ENCODE measurements at regions not wholly inside any gene's neighbourhood (a gene's known extent, or its start where the extent isn't known, plus 50 kb on each side); places are given as distances from the start of the nearest gene placed in this dataset.

GRCh38 chr12:118850244-118850825 lies 131.0 kb upstream of the SRRM4 start:
- DNase-seq (ENCODE audit: low spot score) = peak; percentile 17

- DNase-seq (ENCODE audit: low spot score) = no peak
Observed at GRCh38 chr12:118851891-118852290, 129.4 kb upstream of the SRRM4 start.

- no peak for DNase-seq (ENCODE audit: low spot score)
Observed at GRCh38 chr12:118853634-118854033, 127.7 kb upstream of the SRRM4 start.

DNA sequence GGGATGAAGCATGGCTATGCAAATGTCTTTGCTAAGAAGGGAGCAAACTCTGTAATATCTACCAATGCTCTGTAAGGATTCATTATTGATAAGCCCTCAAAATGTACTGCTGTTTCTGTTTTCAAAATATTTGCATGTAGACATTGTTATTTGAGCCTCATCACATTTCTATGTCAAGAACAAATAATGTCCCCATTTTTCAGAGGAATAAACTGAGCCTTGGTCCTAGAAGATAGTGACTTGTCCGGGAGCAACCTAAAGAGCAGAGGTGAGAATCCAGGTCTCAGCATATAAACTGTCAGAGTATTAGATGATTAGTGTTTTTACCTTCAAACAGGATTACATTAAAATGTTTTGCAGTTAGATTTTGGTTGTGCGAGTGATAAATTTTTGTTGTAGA lies 125.5 kb upstream of the SRRM4 start:
- DNase-seq (ENCODE audit: low spot score) = no peak

GRCh38 chr12:118866346-118866745 lies 115.0 kb upstream of the SRRM4 start:
- no peak for DNase-seq (ENCODE audit: low spot score)

DNA sequence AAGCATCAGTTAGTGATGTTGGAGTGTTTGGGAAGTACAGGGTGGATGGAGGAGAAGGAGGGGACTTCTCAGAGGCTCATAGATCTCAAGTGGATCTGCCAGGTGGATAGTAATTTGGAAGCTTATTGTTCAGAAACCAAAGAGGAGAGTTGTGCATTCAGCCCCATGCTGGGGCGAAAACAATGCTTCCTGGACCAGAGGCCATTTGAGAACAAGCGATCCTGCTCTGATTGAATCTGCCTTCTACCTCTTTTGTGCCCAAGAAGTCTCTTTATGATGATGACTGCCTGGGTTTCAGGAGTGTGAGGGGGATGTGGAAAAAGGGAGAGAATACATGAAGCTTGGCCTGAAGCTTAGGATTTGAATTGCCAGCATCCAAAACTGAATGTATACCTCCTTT lies 110.8 kb upstream of the SRRM4 start:
- no peak for DNase-seq (ENCODE audit: low spot score)

DNA sequence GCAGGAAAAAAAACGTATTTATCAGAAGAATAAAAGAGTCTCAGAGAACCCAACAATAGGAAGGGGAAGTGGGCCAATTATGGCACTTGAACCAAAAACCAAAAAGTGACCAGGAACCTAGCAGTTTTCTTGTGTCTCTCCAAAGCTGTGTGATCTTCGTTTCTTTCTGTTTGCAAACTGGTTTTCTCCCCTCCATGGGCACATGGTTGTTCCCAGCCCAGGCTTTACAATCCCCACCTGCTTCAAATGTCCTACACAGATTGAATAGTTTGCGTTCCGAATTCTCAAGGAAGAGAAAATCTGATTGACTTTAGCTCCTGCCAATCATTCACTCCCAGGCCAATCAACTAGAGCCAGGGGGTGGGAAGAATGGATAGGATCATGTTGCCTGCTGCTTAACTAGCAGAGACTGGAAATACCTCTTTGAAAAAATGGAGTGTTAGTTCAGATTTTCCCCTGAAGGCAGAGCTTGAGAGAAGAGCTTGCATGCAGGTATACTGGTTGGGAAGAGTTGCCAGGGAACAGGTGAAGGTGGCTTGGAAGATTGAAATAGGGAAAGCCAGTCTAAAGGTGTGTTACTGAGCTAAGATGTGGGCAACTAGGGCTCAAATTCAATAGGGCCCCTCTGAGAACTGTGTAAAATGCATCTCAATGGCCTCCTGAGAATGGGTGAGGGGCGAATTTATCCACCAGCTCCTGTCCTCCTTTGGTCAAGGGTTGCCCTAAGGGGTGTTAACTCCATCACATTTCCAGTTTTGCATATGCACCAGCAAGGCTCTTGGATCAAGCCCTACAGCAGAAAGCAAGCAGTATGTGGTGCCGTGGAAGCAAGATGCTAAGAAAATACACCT lies 106.4 kb upstream of the SRRM4 start:
- no peak for DNase-seq (ENCODE audit: low spot score)

- DNase-seq (ENCODE audit: low spot score) = no peak
Observed at GRCh38 chr12:118880720-118881493, 100.4 kb upstream of the SRRM4 start.

GRCh38 chr12:118884226-118884625 lies 97.1 kb upstream of the SRRM4 start:
- DNase-seq (ENCODE audit: low spot score) = no peak

GRCh38 chr12:118900993-118901392 lies 80.3 kb upstream of the SRRM4 start:
- DNase-seq (ENCODE audit: low spot score) = no peak

DNA sequence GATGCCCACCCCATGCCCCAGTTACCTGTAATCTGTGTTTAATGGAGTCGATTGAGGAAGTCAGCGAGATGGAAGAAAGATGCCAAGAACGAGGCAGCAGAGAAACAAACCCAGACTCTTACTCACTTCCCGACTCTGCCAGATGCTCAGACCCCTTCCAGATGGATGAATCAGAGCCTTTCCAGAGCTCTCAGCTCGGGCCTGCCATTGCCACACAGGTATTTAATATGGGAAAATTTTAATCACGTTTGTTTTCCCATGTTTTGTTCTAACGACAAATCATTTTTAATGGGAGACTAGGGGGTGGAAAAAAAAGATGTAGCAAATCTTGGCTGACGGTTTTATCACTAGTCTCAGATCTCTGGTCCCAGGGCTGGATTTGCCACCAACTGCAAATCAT lies 72.5 kb upstream of the SRRM4 start:
- no peak for DNase-seq (ENCODE audit: low spot score)

DNA sequence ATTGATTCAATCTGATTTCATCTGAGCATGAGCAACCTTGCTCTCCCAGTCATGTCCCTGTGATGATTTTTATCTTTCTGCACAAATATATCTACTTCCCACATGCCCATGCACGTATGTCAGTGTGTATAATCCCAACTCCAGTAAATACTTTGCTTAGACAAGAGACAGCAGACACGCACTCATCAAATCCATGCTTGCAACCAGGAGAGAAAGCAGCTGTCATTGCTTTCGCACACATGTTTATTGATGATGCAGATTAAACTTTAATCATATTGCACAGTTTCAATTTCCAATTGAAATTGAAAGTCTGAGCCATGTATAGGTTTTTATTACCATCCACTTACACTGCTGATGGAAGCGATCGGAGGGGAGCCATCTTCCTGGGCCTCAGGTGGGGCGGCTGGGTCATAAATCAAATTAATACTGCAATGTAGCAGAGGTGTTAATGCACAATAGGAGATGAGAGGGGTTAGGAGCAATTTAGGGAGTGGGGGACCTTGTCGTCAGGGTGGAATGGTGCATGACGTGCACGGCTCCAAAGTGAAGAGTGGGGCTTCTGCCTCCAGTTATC lies 68.6 kb upstream of the SRRM4 start:
- no peak for DNase-seq (ENCODE audit: low spot score)

DNA sequence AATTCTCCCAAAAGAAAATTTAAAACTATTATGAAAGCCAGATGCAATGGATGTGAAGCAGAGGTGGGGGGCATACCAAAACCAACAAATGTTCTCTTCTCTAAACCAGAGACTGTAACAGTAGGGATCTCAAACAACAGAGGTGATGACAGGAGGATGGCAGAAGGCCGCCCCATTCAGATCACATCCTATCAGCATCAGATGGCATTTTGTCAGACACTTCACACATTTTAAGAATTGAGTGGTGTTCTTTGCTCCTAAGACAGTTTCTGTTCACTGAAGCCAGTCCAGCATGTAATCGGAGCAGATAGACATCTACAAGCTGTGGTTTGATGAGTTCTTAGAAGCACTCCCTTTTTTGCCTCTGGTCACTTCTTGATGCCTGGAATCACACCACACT lies 59.6 kb upstream of the SRRM4 start:
- no peak for DNase-seq (ENCODE audit: low spot score)

GRCh38 chr12:118922405-118922804 lies 58.9 kb upstream of the SRRM4 start:
- DNase-seq (ENCODE audit: low spot score) = no peak

- no peak for DNase-seq (ENCODE audit: low spot score)
Observed at GRCh38 chr12:118925407-118925806, 55.9 kb upstream of the SRRM4 start.

DNA sequence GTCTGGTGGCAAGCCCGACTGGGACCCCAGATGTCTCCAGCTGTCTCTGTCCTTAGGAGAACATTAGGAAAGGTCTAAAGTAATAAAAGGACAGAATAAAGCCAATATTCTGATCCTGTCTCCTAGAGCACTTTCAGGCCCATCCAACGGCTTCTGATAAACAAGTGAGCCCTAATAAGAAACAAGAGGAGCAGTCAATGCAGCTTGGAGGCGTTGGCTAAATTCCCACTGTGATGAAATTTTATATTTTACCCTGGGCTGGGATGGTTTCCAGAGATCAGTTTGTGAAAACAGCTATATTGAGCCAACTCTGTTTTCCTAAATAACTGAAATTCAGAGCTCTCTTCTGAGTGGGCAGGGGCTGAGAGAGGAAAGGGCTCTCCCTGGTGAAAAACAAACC lies 55.5 kb upstream of the SRRM4 start:
- no peak for DNase-seq (ENCODE audit: low spot score)

Data from hematopoietic multipotent progenitor cell treated with erythropoietin and hydrocortisone succinate and interleukin-3 and kit ligand, for 17 days (in vitro differentiated cells).